CD14-positive monocyte (primary cell): ENCODE measurements at regions not wholly inside any gene's neighbourhood (a gene's known extent, or its start where the extent isn't known, plus 50 kb on each side); places are given as distances from the start of the nearest gene placed in this dataset.

Experiments
- DNase-seq, 3 donors: peaks; one replicate each; pipeline ENCODE4 v3.0.0-alpha.2; 2011 to 2022
- H2AFZ ChIP-seq: 2 replicates; pipeline ENCODE4 v1.6.0; 2012; ENCODE audit warnings: mild to moderate bottlenecking, low read depth, low read length, inconsistent platforms; ENCODE audit not compliant: insufficient read depth, poor library complexity, severe bottlenecking
- H3K27ac ChIP-seq, 2 donors: 1 replicate in 1 of 2; 2 replicates in 1 of 2; pipeline ENCODE4 v1.5.1; 2012 to 2013; ENCODE audit warnings: low read length in 2 of 2, control low read depth in 1 of 2, inconsistent platforms in 1 of 2, low read depth in 1 of 2, mild to moderate bottlenecking in 1 of 2
- H3K27me3 ChIP-seq, 2 donors: one replicate each; pipeline versions ENCODE4 v1.6.0 to v1.6.1; 2011 to 2013; ENCODE audit warnings: low read length in 2 of 2; ENCODE audit not compliant: control insufficient read depth in 2 of 2, insufficient read depth in 2 of 2
- H3K36me3 ChIP-seq, 2 donors: replicated peaks in 1 of 2; 1 replicate in 1 of 2; 2 replicates in 1 of 2; pipeline versions ENCODE4 v1.5.1 to v1.6.1; 2012 to 2013; ENCODE audit warnings: low read length in 2 of 2, control low read depth in 1 of 2, inconsistent platforms in 1 of 2, mild to moderate bottlenecking in 1 of 2; ENCODE audit not compliant: insufficient read depth in 2 of 2, control insufficient read depth in 1 of 2
- H3K4me1 ChIP-seq, 2 donors: 1 replicate in 1 of 2; 2 replicates in 1 of 2; pipeline versions ENCODE4 v1.5.1 to v1.6.1; 2012 to 2013; ENCODE audit warnings: low read length in 2 of 2, control low read depth in 1 of 2, inconsistent platforms in 1 of 2, mild to moderate bottlenecking in 1 of 2, moderate library complexity in 1 of 2; ENCODE audit not compliant: insufficient read depth in 2 of 2, control insufficient read depth in 1 of 2
- H3K4me2 ChIP-seq: replicated peaks from 2 replicates; pipeline ENCODE3; 2012; ENCODE audit warnings: low read length, moderate library complexity, mild to moderate bottlenecking; ENCODE audit not compliant: poor library complexity, severe bottlenecking; ENCODE audit errors: extremely low read depth
- H3K4me3 ChIP-seq, 3 experiments: fragments of 200-600 bp in 1 of 3; sonication (generic) in 1 of 3; replicated peaks in 1 of 3; 1 replicate in 2 of 3; 2 replicates in 1 of 3; pipeline ENCODE4 v1.5.1; 2011 to 2013; ENCODE audit warnings: low read length in 3 of 3, mild to moderate bottlenecking in 3 of 3, control low read depth in 2 of 3, low read depth in 2 of 3, inconsistent platforms in 1 of 3, moderate library complexity in 1 of 3
- H3K79me2 ChIP-seq: 2 replicates; pipeline ENCODE4 v1.6.0; 2012; ENCODE audit warnings: mild to moderate bottlenecking, control low read depth, inconsistent platforms, low read length, moderate library complexity; ENCODE audit not compliant: insufficient read depth
- H3K9ac ChIP-seq: 2 replicates; pipeline ENCODE4 v1.6.0; 2017; ENCODE audit warnings: low read length, mild to moderate bottlenecking; ENCODE audit not compliant: insufficient read depth, poor library complexity, severe bottlenecking
- H3K9me3 ChIP-seq, 2 donors: replicated peaks in 1 of 2; 1 replicate in 1 of 2; 2 replicates in 1 of 2; pipeline versions ENCODE4 v1.5.1 to v1.6.1; 2012 to 2013; ENCODE audit warnings: low read length in 2 of 2, control low read depth in 1 of 2; ENCODE audit not compliant: control insufficient read depth in 1 of 2, insufficient read depth in 1 of 2
- H4K20me1 ChIP-seq: 2 replicates; pipeline ENCODE4 v1.6.0; 2012; ENCODE audit warnings: mild to moderate bottlenecking, low read length, control low read depth, moderate library complexity; ENCODE audit not compliant: insufficient read depth
- H3K27ac Mint-ChIP-seq, 7 donors: one replicate each; pipeline ENCODE4 v1.8.0; 2020; ENCODE audit warnings: mild to moderate bottlenecking in 7 of 7, mixed read lengths in 7 of 7, moderate library complexity in 6 of 7, inconsistent platforms in 2 of 7
- H3K27me3 Mint-ChIP-seq, 3 donors: one replicate each; pipeline ENCODE4 v1.8.0; 2021 to 2022; ENCODE audit warnings: low read depth in 3 of 3, mild to moderate bottlenecking in 3 of 3, mixed read lengths in 3 of 3, moderate library complexity in 3 of 3, inconsistent platforms in 1 of 3
- H3K36me3 Mint-ChIP-seq, 2 donors: one replicate each; pipeline ENCODE4 v1.8.0; 2020; ENCODE audit warnings: mixed read lengths in 2 of 2, inconsistent platforms in 1 of 2, mild to moderate bottlenecking in 1 of 2
- H3K4me1 Mint-ChIP-seq: one replicate; pipeline ENCODE4 v1.8.0; 2020; ENCODE audit warnings: mild to moderate bottlenecking, mixed read lengths
- H3K4me3 Mint-ChIP-seq, 2 donors: one replicate each; pipeline ENCODE4 v1.8.0; 2020; ENCODE audit warnings: mild to moderate bottlenecking in 2 of 2, mixed read lengths in 2 of 2, moderate library complexity in 1 of 2
- H3K9me3 Mint-ChIP-seq, 7 donors: one replicate each; pipeline ENCODE4 v1.8.0; 2020 to 2022; ENCODE audit warnings: mixed read lengths in 7 of 7, mild to moderate bottlenecking in 6 of 7, moderate library complexity in 6 of 7, inconsistent platforms in 2 of 7
- CTCF ChIP-seq: fragments of 200-600 bp; IDR thresholded peaks from one replicate; pipeline ENCODE4 v1.8.0; 2022; ENCODE audit warnings: antibody characterized with exemption, mild to moderate bottlenecking
- WGBS: methylation state at CpG from one replicate; pipeline ENCODE4 v1.1.5; 2013; ENCODE audit warnings: missing lambda C conversion rate; ENCODE audit not compliant: insufficient coverage; 5-methylcytosine and 5-hydroxymethylcytosine counted together
- intact Hi-C, 2 donors: fragments of 100-400 bp; cut with micrococcal nuclease; formaldehyde crosslinking; loops; one replicate each; pipeline versions ENCODE4 v1.15.0 to v1.15.1; 2023

- no peaks in the 10 kb centered on the region for H3K4me1 Mint-ChIP-seq
- H3K9me3 Mint-ChIP-seq, result peaks cover 0 to 9% (median 3%) of the 10 kb centered on the region in 7 donors
- Histone ChIP-seq H3K9me3 (peaks cover 0 to 16% of the 10 kb centered on the region in 2 donors), H3K4me2 (no peak overlapping the region), H4K20me1 (no peaks in the 10 kb centered on the region), H3K27me3 (no peaks in the 10 kb centered on the region), H2AFZ (no peak overlapping the region), H3K4me3 (no peak overlapping the region), H3K36me3 (no peaks in the 10 kb centered on the region), H3K79me2 (no peaks in the 10 kb centered on the region), H3K27ac (no peak overlapping the region), H3K9ac (no peak overlapping the region), H3K4me1 (no peaks in the 10 kb centered on the region)
- intact Hi-C loops, result no loop called here
- no peak overlapping the region for H3K4me3 Mint-ChIP-seq
- DNase-seq, result no peak
- no peak overlapping the region for H3K27ac Mint-ChIP-seq
- no peaks in the 10 kb centered on the region for H3K36me3 Mint-ChIP-seq
- TF ChIP-seq CTCF, result no peak
- no peaks in the 10 kb centered on the region for H3K27me3 Mint-ChIP-seq
- WGBS, result 83% methylated on average over 4 of the region's 7 CpGs
Observed at GRCh38 chr7:46880508-46881196, 701.3 kb downstream of the TNS3 start.

GRCh38 chr7:46879783-46880182 lies 702.1 kb downstream of the TNS3 start:
- Histone ChIP-seq H3K36me3 (no peaks in the 10 kb centered on the region), H4K20me1 (no peaks in the 10 kb centered on the region), H3K4me2 (no peak overlapping the region), H3K79me2 (no peaks in the 10 kb centered on the region), H3K4me1 (no peaks in the 10 kb centered on the region), H2AFZ (no peak overlapping the region), H3K9ac (no peak overlapping the region), H3K4me3 (no peak overlapping the region), H3K9me3 (peaks cover 0 to 16% of the 10 kb centered on the region in 2 donors), H3K27me3 (no peaks in the 10 kb centered on the region), H3K27ac (no peak overlapping the region)
- intact Hi-C loops, result no loop called here
- Mint-ChIP-seq H3K4me3 (no peak overlapping the region), H3K27ac (no peak overlapping the region), H3K27me3 (no peaks in the 10 kb centered on the region), H3K36me3 (no peaks in the 10 kb centered on the region), H3K4me1 (no peaks in the 10 kb centered on the region), H3K9me3 (peaks cover 0 to 9% (median 3%) of the 10 kb centered on the region in 7 donors)
- whole genome bisulfite sequencing, result no CpG with 5 or more reads among the region's 2 CpGs
- no peak for TF ChIP-seq CTCF
- no peak for DNase-seq
